Fibroblast of lung (primary cell): ENCODE measurements at regions not wholly inside any gene's neighbourhood (a gene's known extent, or its start where the extent isn't known, plus 50 kb on each side); places are given as distances from the start of the nearest gene placed in this dataset.

Experiments
- CTCF ChIP-seq, 2 donors: IDR thresholded peaks in 1 of 2; conservative IDR thresholded peaks in 1 of 2; 1 replicate in 1 of 2; 2 replicates in 1 of 2; pipeline ENCODE4 v1.5.1; 2011 to 2012; ENCODE audit warnings: low read length in 2 of 2, control low read depth in 1 of 2, inconsistent platforms in 1 of 2, low read depth in 1 of 2, mild to moderate bottlenecking in 1 of 2
- EZH2 ChIP-seq: IDR thresholded peaks from 2 replicates; pipeline ENCODE4 v1.5.1; 2012; ENCODE audit warnings: low read length, control low read depth, mild to moderate bottlenecking; ENCODE audit errors: missing control alignments

GRCh38 chr4:97353876-97354275 lies 789.4 kb downstream of the STPG2 start:
- TF ChIP-seq CTCF (conservative IDR thresholded peaks at IDR 0.05 in 1 of 2, IDR thresholded peaks at IDR 0.05 in 1 of 2; ENCODE audit: low read depth in 1 of 2, low read length in 2 of 2) (no peak), EZH2 (no peak)
